GM19328 (cell line): ENCODE measurements at regions not wholly inside any gene's neighbourhood (a gene's known extent, or its start where the extent isn't known, plus 50 kb on each side); places are given as distances from the start of the nearest gene placed in this dataset.

Experiments
- ATAC-seq: cut with Tn5 transposase; IDR thresholded peaks from one replicate; pipeline ENCODE4 v1.9.1; 2021; ENCODE audit warnings: mild to moderate bottlenecking, moderate library complexity; ENCODE audit not compliant: unreplicated experiment

- ATAC-seq: no peak
These were observed 62.7 kb upstream of the RUNX3 start for GRCh38 chr1:24992761-24993211.

GRCh38 chr1:24992124-24992760 lies 62.2 kb upstream of the RUNX3 start:
- no peak for ATAC-seq

- no peak for ATAC-seq
These were observed 61.6 kb upstream of the RUNX3 start for GRCh38 chr1:24991697-24992096.

- no peak for ATAC-seq
These were observed 60.9 kb upstream of the RUNX3 start for GRCh38 chr1:24990779-24991641.

GRCh38 chr1:24990136-24990535 lies 60.1 kb upstream of the RUNX3 start:
- ATAC-seq: no peak

GRCh38 chr1:24989082-24989481 lies 59.0 kb upstream of the RUNX3 start:
- ATAC-seq: no peak

GRCh38 chr1:24988558-24988912 lies 58.5 kb upstream of the RUNX3 start:
- ATAC-seq: no peak

GRCh38 chr1:24987875-24988557 lies 57.9 kb upstream of the RUNX3 start:
- ATAC-seq: no peak

- no peak for ATAC-seq
These were observed 57.3 kb upstream of the RUNX3 start for GRCh38 chr1:24987424-24987823.

- no peak for ATAC-seq
These were observed 56.4 kb upstream of the RUNX3 start for GRCh38 chr1:24986372-24986965.

- ATAC-seq: no peak
These were observed 55.7 kb upstream of the RUNX3 start for GRCh38 chr1:24985737-24986136.

- ATAC-seq: no peak
These were observed 54.9 kb upstream of the RUNX3 start for GRCh38 chr1:24984800-24985522.

- no peak for ATAC-seq
These were observed 54.2 kb upstream of the RUNX3 start for GRCh38 chr1:24984300-24984699.

GRCh38 chr1:24983006-24983680 lies 53.1 kb upstream of the RUNX3 start:
- ATAC-seq: no peak

- no peak for ATAC-seq
These were observed 51.5 kb upstream of the RUNX3 start for GRCh38 chr1:24981631-24982005.

GRCh38 chr1:24980836-24981630 lies 51.0 kb upstream of the RUNX3 start:
- ATAC-seq: no peak
